ENCODE measurements at regions not wholly inside any gene's neighbourhood (a gene's known extent, or its start where the extent isn't known, plus 50 kb on each side); places are given as distances from the start of the nearest gene placed in this dataset.
"Not testable (repeated sequence)": the region's sequence is repeated elsewhere in the genome, so short reads cannot be mapped to it uniquely, and the experiment has no call there.

GRCh38 chr5:52015760-52016159 lies 632.5 kb downstream of the ISL1 start:
- H3K4me1 Mint-ChIP-seq = no peaks in the 10 kb centered on the region
- ChIA-PET CTCF (no interaction called here), POLR2A (no interaction called here)
- no peak for ATAC-seq (ENCODE audit: low read depth)
- no peak overlapping the region for H3K27ac Mint-ChIP-seq
- H3K9me3 Mint-ChIP-seq = no peaks in the 10 kb centered on the region
- intact Hi-C loops (cut with micrococcal nuclease) = no loop called here
- no peaks in the 10 kb centered on the region for H3K27me3 Mint-ChIP-seq
- TF ChIP-seq, protein P1, sequence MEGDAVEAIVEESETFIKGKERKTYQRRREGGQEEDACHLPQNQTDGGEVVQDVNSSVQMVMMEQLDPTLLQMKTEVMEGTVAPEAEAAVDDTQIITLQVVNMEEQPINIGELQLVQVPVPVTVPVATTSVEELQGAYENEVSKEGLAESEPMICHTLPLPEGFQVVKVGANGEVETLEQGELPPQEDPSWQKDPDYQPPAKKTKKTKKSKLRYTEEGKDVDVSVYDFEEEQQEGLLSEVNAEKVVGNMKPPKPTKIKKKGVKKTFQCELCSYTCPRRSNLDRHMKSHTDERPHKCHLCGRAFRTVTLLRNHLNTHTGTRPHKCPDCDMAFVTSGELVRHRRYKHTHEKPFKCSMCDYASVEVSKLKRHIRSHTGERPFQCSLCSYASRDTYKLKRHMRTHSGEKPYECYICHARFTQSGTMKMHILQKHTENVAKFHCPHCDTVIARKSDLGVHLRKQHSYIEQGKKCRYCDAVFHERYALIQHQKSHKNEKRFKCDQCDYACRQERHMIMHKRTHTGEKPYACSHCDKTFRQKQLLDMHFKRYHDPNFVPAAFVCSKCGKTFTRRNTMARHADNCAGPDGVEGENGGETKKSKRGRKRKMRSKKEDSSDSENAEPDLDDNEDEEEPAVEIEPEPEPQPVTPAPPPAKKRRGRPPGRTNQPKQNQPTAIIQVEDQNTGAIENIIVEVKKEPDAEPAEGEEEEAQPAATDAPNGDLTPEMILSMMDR (IDR thresholded peaks at IDR 0.05) = no peak
- no peak overlapping the region for H3K4me3 Mint-ChIP-seq
- H3K36me3 Mint-ChIP-seq (ENCODE audit: low read depth) = no peaks in the 10 kb centered on the region
- DNase-seq = no peak

- H3K27ac Mint-ChIP-seq = no peak overlapping the region
- POLR2A ChIA-PET = no interaction called here
Measured at GRCh38 chr5:52017567-52017966, 634.3 kb downstream of the ISL1 start.

DNA sequence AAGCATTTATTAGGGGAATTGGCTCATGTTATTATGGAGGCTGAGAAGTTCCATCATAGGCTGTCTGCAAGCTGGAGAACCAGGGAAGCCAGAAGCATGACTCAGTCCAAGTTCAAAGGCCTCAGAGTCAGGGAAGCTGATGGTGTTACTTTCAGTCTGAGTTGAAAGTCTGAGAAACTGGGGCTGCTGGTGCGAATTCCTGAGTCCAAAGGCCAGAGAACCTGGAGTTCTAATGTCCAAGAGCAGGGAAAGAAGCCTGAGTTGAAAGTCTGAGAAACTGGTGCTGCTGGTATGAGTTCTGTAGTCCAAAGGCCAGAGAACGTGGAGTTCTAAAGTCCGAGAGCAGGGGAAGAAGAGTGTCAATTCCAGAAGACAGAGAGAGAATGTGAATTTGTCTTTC lies 641.1 kb downstream of the ISL1 start:
- H3K27me3 Mint-ChIP-seq = no peaks in the 10 kb centered on the region
- TF ChIP-seq, protein P1 (IDR thresholded peaks at IDR 0.05) = no peak
- POLR2A ChIA-PET = no interaction called here
- ATAC-seq (ENCODE audit: low read depth) (no peak), DNase-seq (no peak)
- H3K36me3 Mint-ChIP-seq (ENCODE audit: low read depth) = no peaks in the 10 kb centered on the region
- H3K4me1 Mint-ChIP-seq = no peaks in the 10 kb centered on the region
- H3K27ac Mint-ChIP-seq = no peak overlapping the region
- CTCF ChIA-PET = no interaction called here
- H3K4me3 Mint-ChIP-seq = no peak overlapping the region
- H3K9me3 Mint-ChIP-seq = peaks cover 3% of the 10 kb centered on the region
- intact Hi-C loops (cut with micrococcal nuclease) = no loop called here

More at GRCh38 chr5:52017567-52017966, 634.3 kb downstream of the ISL1 start:
- Mint-ChIP-seq H3K9me3 (no peaks in the 10 kb centered on the region), H3K27me3 (no peaks in the 10 kb centered on the region), H3K36me3 (ENCODE audit: low read depth) (no peaks in the 10 kb centered on the region), H3K4me3 (no peak overlapping the region), H3K4me1 (no peaks in the 10 kb centered on the region)
- no peak for DNase-seq
- CTCF ChIA-PET = no interaction called here
- intact Hi-C loops (cut with micrococcal nuclease) = no loop called here
- no peak for ATAC-seq (ENCODE audit: low read depth)
- TF ChIP-seq, protein P1 (IDR thresholded peaks at IDR 0.05) = no peak

DNA sequence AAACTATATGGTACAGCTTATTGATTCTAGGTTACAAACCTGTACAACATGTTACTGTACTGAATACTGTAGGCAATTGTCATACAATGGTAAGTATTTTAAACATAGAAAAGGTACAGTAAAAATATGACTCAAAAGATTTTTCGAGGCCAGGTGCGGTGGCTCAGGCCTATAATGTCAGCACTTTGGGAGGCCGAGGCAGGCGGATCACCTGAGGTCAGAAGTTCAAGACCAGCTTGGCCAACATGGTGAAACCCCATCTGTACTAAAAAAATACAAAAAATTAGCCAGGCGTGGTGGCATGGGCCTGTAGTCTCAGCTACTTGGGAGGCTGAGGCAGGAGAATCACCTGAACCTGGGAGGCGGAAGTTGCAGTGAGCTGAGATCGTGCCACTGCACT lies 646.6 kb downstream of the ISL1 start:
- H3K27me3 Mint-ChIP-seq; H3K36me3 Mint-ChIP-seq (ENCODE audit: low read depth); H3K4me3 Mint-ChIP-seq; CTCF ChIA-PET; H3K9me3 Mint-ChIP-seq; DNase-seq; ATAC-seq (ENCODE audit: low read depth); intact Hi-C loops (cut with micrococcal nuclease); H3K27ac Mint-ChIP-seq; H3K4me1 Mint-ChIP-seq; POLR2A ChIA-PET: not testable (repeated sequence)

DNA sequence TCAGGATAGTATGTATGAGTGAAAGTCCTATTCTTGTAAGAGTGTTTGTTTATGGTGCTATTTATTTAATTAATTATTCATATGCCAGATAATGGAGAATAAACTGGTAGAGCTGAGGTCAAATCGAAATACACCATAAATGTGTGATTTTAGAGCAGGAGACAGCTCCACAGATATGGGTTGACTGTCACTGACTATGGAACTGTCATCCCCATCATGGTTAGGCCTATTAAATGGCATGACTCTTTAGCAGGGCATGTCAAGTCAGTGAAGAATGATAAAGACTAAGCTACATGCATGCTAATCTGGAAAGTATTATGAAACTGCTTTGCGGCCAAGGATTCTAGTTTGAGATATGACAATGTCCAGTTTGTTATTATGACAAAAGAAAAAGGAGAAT lies 658.6 kb downstream of the ISL1 start:
- ChIA-PET CTCF (no interaction called here), POLR2A (no interaction called here)
- H3K4me1 Mint-ChIP-seq = no peaks in the 10 kb centered on the region
- no peak overlapping the region for H3K27ac Mint-ChIP-seq
- DNase-seq (no peak), ATAC-seq (ENCODE audit: low read depth) (no peak)
- no peaks in the 10 kb centered on the region for H3K9me3 Mint-ChIP-seq
- H3K4me3 Mint-ChIP-seq = no peak overlapping the region
- no peaks in the 10 kb centered on the region for H3K27me3 Mint-ChIP-seq
- TF ChIP-seq, protein P1 (IDR thresholded peaks at IDR 0.05) = no peak
- intact Hi-C loops (cut with micrococcal nuclease) = no loop called here
- no peaks in the 10 kb centered on the region for H3K36me3 Mint-ChIP-seq (ENCODE audit: low read depth)

DNA sequence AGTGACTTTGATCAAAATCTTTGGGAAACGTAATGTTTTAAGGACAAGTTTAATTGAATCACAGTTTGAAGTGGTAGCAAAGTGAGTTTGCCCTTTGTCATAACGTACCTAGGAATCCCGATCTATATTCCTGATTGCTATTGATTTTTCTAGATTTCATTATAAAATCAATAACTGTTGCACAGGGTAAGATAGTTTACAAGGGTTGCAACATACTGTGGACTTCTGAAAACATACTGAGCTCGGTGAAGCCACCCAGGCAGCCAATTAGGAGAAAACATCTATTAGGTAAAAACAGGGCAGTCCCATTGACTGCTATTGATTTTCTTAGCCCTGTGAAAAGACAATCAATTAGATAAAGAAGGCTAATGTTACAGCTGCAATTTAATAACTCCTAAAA lies 659.9 kb downstream of the ISL1 start:
- no peaks in the 10 kb centered on the region for H3K27me3 Mint-ChIP-seq
- H3K4me1 Mint-ChIP-seq = no peaks in the 10 kb centered on the region
- H3K36me3 Mint-ChIP-seq (ENCODE audit: low read depth) = no peaks in the 10 kb centered on the region
- intact Hi-C loops (cut with micrococcal nuclease) = no loop called here
- H3K9me3 Mint-ChIP-seq = no peaks in the 10 kb centered on the region
- no peak overlapping the region for H3K27ac Mint-ChIP-seq
- DNase-seq (no peak), ATAC-seq (ENCODE audit: low read depth) (no peak)
- no peak overlapping the region for H3K4me3 Mint-ChIP-seq
- TF ChIP-seq, protein P1 (IDR thresholded peaks at IDR 0.05) = no peak
- ChIA-PET CTCF (no interaction called here), POLR2A (no interaction called here)
